NCI-H1105 treated with DMSO at 0.1 percent for 48 hours (cell line): ENCODE measurements at regions not wholly inside any gene's neighbourhood (a gene's known extent, or its start where the extent isn't known, plus 50 kb on each side); places are given as distances from the start of the nearest gene placed in this dataset.

ENCODE experiments used
- DNase-seq: peaks from one replicate; lab custom pipeline; 2025; lab: John Stamatoyannopoulos, UW

DNA sequence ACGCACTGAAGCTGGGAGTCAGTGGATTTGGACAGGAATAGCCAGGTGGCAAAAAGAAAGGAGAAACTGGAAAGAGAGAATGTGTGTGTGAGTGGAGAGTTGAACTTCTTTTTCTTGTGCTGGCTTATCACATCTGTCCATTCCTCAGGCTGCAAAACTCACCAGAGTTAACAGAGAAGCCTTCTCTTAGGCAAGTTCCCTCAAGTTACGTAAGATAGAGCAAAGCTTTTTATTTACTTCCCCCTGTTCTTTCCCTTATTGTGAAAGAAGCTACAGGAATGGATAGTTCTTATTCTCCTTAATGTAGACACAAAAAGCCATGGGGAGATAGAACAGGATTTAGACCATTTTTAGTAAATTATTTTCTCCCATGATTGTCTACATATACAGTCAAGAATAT lies 188.6 kb downstream of the BMP2 start:
- no peak for DNase-seq

DNA sequence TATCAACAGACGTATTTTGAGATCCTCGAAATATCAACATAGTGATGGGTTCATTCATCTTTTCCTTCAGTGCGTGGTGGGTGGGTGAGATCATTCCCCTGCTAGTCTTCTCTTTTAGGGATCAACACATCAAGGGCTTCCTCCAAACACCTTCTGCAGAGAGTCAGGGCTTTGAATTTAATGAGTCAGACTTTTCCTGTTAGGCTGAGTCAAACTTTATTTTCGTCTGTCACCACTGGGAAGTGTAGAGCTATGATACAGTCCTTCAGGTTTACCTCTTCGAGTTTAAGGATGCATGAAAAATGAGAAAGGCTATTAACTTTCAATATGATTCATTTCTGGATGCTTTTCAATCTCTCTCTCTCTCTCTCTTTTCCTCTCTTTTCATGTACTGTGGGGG lies 189.1 kb downstream of the BMP2 start:
- DNase-seq = no peak

DNA sequence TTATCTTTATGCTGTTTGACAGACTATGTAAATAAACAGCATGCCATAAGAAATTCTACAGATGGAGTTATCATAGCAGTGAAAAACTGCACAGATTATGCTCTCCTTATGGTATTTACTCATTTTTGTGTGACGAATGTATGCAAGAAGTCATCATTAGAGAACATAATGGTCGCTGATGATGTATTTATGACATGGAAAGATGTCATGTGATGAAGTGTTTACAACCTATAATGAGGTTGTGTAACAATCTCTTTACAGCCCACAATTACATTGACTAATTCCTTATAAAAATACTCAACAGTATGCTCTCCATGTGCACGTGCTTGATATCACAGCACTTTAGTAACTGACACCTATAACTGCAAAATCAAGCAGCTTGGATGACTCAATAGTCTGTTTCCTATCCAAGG lies 192.4 kb downstream of the BMP2 start:
- no peak for DNase-seq

DNA sequence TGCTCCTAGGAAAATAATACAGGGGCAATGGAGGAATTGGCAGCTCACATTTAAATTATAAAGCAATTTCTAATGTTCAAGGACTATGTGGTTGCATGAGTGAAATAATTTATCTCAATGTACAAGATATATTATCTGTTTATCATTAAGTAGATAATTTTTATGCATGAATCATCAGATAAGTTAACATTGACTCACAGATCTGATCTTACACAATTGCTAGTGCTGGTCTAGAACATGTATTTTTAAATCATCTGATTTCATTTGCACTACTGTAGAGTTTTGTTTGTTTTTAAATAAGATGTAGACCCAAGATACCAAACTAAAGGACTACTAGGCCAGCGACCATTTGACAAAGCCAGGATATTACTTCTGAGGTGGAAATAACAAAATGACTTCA lies 199.2 kb downstream of the BMP2 start:
- DNase-seq = no peak

DNA sequence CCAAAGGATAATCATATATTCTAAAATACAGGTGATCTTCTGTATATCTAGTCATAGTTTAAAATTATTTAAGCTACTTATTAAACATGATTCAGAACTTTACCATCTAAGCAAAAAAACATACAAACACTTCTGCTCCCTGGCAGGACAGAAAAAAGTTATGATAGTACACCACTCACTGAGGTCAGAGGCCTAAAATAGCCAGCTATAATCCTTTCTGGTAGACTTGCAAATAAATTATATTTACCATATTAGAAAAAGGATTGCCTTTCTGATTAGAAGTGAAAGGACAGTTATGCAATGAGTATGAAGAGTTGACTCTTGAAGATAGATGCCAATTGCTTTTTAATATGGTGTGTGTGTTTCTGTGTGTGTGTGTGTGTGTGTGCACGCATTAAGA lies 207.4 kb downstream of the BMP2 start:
- no peak for DNase-seq

DNA sequence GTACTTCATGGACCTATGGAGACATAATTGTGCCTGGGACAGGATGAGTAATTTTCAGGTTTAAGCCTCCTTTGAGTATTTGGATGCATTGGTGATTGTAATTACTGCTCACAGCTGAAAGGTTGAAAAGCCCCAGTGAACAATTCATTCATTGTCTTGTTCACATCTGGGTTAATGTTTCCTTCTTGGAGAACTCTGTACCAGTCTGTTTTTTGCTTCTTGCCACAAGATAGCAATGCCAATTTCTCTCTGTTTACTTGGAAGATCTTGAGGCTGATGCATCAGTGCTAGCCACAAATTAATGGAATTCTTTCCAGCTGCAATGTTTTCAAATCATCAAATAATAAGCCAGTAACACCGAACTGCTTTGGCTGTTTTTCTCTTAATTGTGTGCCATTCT lies 207.8 kb downstream of the BMP2 start:
- no peak for DNase-seq

DNA sequence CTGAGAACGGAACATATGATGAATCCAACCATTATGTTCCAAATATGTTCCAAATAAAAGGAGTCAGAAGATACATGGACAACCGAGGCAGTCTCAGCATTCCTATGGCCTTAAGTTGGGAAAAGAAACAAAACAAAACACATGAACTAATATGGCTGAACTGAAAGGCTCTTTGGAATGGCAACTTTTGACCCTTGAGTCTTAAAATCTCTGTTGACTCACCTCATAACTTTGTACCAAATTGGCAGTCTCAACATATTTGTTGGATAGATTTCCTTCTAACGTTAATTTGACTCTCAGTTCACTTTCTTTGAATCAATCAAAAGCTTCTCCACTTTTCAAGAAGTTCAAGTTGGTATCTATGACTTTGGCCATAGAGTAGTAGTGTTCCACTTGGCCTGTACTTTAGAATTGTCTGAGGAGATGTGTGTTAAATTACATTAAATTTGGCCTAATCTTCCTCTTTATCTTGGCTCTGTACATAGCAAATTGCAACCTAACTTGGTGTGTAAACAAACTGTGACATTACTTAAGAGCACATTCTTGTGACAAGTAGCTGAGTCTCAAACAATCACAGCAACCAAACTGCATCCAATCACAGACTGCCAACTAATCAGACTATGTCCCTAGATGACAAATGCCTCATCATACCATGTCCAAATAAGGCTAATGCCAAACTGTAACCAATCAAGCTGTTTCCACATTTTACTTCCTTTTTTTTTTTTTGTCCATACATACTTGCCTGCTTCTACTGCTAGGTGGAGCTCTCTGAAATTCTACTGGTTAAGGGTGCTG lies 208.8 kb downstream of the BMP2 start:
- no peak for DNase-seq

DNA sequence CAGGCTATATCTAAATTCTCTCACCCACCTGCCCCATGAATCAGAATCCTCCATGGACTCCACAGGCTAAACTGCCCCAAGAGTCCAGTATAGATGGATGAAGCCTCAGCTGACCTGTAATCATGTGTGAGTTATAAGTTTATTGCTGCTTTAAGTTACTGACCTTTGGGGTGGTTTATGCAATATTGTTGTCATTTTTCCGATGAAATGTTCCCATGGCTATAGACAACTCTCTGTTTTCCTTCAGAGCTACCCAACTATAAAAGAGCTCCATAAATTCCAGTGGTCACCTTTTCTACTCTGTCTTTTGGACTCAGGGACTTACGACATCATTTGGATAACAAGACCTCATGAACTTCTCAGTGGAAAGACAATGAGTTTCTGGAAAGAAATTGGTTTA lies 212.1 kb downstream of the BMP2 start:
- DNase-seq = no peak

DNA sequence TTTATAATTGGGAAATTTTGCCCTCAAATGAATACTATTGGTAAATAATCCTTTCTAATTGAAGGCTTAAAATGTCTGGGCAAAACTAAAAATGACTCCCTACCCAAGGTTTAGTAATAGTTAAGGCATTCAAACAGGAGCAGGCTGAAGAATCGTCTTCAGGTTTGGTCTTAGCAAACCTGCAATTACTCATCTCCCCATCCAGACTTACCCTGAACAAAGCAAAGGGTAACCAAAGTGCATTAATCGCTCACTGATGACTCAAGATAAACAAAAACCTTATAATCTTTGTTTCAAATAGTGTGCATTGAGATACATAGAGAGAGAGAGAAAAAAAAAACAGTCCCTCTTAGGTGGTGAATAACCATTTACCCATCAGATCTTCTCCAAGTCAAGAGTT lies 225.5 kb downstream of the BMP2 start:
- DNase-seq = no peak

DNA sequence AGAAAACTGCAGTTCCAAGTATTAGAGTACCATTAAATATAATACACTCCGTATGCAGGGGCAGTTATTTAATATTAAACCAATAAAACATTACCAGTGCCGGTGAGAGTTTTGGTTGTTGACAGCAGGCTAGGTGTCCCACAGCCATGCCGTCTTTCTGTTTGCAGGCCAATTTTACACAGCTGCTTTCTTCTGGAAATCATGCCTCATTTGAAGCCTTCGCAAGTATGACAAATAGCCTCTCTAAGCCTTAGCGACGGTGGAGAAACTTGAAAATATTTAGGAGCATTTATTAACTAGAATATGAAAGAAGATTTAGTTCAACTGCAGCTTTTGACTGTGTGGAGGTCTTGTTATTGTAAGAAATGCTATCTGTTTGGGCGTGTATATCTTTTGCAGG lies 226.0 kb downstream of the BMP2 start:
- DNase-seq = no peak

DNA sequence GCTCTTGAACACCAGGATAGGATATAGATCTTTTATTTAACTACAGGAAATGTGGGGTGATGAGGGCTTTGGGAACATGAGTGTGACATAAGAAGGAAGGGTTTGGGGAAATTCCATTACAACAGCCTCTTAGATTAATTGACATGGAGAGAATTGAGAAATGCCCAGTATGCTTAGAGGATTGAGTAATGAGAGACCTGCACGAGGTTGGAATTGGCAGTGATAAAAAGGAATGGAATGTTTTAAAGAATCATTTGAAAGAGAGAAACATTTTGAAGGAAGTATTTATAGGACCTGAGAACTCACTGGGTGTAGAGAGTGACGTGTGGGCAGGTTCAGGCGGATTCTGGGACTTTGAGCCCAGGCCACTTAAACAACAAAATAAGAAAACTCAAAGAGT lies 227.0 kb downstream of the BMP2 start:
- no peak for DNase-seq

DNA sequence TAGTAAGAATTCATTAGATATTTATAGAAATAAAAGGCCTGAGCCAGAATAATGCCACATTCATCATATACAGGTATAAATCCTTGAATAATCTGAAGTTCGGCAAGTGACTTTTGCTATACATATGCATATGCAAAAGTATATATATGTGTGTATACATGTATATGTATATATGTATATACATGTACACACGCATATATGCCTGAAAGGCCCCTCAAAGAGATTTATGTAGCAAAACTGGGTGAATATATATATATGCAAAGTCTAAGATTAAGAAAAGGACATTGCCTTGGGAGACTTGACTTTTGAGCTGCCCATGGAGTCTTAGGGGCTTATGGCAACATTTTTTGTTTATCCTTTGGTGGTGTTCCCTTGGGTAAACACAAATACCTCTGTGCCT lies 231.4 kb downstream of the BMP2 start:
- no peak for DNase-seq

DNA sequence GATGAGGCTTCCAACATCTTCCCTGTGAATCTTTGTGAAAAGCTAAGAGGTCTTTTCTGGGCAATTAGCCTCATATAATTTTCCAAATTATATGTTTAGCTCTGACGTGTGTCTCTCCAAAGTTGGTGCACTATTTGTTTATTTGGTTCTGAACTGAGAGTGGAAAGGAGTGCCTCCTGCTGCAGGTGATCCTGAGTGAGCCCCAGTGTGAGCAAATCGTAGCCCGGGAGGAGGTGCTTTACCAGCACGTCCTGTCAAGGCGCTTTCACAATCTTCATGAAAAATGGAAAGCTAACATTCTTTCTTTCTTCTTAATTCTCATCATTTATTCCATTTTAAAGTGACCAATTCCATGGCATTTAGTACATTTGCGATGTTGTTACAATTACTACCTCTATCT lies 231.9 kb downstream of the BMP2 start:
- peak; percentile 70 for DNase-seq

DNA sequence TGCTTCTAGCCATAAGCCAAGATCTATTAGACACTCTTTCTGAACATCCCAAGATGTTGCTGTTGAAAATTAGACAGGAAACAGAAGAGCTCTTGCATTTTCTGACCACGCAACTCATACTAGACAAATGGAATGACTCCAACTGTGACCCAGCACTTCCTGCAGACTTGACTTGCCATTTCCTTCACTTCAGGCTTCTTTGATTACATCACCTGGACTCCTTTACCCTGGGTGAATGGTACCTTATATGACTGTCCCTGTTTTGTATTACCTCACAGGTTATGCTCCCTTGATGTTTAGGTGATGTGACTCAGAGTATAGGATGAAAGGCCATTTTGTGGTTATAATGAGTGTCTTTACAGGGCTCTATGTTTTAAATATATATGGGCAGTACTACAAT lies 236.1 kb downstream of the BMP2 start:
- no peak for DNase-seq

DNA sequence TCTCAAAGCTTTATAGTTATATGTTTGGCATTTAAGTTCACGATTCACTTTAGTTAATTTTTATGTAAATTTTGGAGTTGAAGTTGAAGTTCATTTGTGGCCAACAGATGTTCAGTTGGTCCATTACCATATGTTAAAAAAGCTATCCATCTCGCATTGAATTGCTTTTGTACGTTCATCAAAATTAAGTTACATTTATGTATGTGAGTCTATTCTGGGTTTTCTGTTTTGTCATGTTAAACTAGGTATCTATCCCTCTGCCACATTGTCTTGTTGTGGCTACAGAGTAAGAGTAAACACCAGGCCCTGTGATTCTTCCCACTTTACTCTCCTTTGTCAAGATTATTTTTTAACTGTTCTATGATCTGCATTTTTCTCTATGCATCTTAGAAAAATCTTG lies 237.3 kb downstream of the BMP2 start:
- no peak for DNase-seq

DNA sequence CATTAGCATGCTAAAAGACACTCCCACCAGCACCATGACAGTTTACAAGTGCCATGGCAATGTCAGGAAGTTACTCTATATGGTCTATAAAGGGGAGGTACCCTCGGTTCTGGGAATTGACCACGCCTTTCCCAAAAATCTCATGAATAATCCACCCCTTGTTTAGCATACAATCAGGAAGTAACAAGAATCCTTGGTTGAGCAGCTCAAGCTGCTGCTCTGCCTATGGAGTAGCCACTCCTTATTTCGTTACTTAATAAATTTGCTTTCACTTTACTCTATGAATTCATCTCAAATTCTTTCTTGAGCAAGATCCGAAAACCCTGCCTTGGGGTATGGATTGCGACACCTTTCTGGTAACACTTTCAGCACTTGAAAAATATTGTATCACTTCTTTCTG lies 243.0 kb downstream of the BMP2 start:
- DNase-seq = no peak

DNA sequence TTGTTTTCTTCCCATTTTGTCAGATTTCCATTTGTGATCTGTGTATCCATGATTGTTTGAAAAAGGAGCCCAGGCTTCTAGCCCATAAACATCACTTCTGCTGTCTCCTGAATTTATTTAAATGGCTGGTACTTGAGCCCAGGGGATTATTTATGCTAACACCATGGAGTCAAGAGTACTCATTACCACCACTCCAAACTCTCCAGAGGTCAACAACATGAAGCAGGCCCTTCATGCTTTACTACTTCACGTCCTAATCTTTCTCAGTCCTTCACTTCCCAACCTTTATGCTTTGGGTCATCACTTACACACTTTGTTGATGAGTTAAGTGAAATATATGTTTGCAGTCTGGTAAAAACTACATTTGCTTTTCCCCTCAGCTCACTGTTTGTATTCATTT lies 247.8 kb downstream of the BMP2 start:
- DNase-seq = peak; percentile 78

DNA sequence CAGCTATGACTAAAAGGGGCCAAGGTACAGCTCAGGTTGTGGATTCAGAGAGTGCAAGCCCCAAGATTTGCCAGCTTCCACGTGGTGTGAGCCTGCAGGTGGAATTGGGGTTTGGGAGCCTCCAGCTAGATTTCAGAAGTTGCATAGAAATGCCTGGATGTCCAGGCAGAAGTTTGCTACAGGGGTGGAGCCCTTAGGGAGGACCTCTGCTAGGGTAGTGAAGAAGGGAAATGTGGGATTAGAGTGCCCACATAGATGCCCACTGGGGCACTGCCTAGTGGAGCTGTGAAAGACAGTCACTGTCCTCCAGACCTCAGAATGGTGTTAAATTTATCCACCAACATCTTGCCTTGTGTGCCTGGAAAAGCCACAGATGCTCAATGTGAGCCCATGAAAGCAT lies 255.1 kb downstream of the BMP2 start:
- no peak for DNase-seq

DNA sequence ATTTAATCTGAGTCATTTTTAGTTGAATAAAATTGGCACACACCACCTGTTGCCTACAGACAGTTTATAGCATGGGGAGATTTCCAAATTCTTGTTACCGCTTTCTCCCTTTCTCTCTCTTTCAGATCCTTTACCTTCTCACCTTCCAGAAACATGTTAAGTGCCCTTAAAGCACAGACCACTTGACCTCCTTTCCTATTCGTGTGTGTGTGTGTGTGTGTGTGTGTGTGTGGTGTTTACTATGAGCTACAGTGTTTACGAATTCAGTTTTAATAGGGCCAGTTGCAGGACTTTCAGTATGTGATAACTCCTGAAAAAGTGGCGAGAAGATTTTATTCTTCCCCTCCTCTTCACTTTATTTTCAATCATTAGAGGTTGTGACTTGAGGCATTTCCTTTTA lies 258.1 kb downstream of the BMP2 start:
- no peak for DNase-seq

DNA sequence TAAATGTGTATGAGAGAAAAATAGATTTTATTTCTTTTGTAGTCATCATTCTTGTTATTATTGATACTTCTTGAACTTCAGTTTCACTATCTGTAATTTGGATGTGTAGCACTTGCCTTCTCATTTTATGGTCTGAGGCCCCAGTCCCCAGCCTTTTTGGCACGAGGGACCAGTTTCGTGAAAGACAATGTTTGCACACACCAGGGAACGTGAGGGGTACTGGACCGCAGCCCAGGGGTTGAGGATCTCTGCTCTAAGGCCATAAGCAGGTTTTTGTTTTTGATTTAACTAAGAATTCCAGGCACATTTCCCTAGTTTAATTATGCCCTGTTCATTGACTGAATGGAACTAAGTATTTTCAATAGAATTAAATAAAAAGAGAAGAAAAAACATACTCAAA lies 261.5 kb downstream of the BMP2 start:
- peak; percentile 38 for DNase-seq

DNA sequence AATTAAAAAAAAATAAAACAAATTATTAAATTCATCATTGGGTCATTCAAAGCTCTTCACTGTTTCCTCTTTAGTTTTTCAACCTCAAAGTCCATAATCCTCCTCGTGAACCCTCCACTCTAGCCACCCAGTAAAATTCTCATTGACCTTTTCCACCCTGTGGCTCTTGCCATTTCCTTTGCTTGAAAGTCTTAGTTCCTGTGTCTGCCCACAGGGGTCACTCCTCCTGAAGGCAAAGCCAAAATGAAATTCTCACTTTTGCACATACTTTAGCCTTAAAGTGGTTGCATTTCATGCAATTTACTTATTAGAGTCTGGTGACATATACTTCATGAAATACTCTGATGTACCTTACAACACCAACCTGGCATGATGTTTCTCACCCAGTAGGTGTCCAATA lies 263.7 kb downstream of the BMP2 start:
- DNase-seq = no peak

DNA sequence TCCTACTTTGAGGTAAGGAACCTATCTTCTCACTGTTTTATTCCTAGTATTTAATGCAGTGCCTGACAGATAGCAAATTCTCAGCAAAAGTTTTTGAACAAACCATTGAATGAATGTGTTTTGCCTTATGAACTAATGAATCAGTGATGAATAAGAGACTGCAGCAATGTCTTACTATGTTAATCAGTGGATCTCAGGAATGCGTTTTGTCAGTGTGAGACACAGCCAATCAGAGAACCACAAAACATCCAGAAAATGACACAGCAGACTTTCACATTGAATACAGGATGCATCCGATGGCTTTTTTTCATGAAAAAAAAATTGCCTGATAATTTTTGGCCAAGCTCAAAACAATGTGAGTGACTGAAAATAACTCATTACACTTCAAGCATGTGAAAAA lies 270.5 kb downstream of the BMP2 start:
- no peak for DNase-seq

DNA sequence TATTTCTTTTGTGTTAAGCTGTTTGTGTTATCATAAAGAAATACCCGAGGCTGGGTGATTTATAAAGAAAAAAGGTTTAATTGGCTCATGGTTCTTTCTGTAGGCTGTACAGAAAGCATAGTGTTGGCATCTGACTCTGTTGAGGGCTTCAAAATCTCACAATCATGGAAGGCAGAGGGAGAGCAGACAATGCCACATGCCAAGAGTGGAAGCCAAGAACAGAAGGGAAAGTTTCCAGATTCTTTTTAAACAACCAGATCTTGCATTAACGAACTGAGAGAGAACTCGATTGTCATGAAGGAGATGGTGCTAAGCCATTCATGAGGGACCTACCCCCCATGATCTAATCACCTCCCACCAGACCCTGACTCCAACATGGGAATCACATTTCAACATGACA lies 290.1 kb downstream of the BMP2 start:
- DNase-seq = no peak

DNA sequence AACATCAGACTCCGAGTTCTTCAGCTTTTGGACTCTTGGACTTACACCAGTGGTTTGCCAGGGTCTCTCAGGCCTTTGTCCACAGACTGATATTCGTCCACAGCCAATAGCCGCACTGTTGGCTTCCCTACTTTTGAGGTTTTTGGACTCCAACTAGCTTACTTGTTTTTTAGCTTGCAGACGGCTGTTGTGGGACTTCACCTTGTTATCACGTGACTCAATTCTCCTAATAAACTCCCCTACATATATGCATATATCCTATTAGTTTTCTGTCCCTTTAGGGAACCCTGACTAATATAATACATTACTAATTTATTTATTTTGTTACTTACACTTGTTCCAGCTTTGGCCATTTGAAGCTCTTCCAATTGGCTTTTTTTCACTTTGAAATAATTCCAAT lies 311.3 kb downstream of the BMP2 start:
- no peak for DNase-seq

DNA sequence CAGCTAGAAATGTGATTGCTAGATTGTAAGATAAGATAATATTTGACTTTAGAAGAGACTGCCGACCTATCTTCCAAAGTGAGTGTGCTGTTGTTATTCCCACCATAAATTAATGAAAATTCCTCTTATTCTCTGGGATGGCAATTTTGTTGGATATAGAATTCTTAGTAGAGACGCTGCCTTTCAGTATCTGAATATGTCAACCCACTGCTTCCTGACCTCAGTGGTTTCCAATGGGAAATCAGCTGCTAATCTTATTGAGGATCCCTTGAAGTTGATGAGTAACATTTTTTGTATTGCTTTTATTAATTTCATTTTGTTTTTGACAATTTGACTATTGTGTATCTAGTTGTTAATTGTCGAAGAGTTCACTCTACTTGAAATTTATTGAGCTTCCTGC lies 313.0 kb downstream of the BMP2 start:
- no peak for DNase-seq
